A673 (cell line): ENCODE measurements at regions not wholly inside any gene's neighbourhood (a gene's known extent, or its start where the extent isn't known, plus 50 kb on each side); places are given as distances from the start of the nearest gene placed in this dataset.

Experiments used
- CTCF ChIP-seq: fragments of 300-800, 200-600 bp; sonication (generic); conservative IDR thresholded peaks from 2 replicates; pipeline ENCODE4 v1.5.1; 2017; ENCODE audit warnings: low read depth, mild to moderate bottlenecking, antibody characterized with exemption, low read length, moderate library complexity, mixed read lengths
- EZH2 ChIP-seq: fragments of 200-600 bp; sonication (generic); IDR thresholded peaks from 2 replicates; pipeline ENCODE4 v1.6.1; 2017; ENCODE audit warnings: borderline replicate concordance, low read depth, mild to moderate bottlenecking, mixed read lengths, antibody characterized with exemption, low read length; ENCODE audit not compliant: poor library complexity, severe bottlenecking

GRCh38 chr15:34657469-34658127 is 74.1 kb upstream of the GOLGA8B start:
- no peak for TF ChIP-seq CTCF
- TF ChIP-seq EZH2, result no peak
